ENCODE measurements at regions not wholly inside any gene's neighbourhood (a gene's known extent, or its start where the extent isn't known, plus 50 kb on each side); places are given as distances from the start of the nearest gene placed in this dataset.

- Histone ChIP-seq H3K4me1 (ENCODE audit: insufficient read depth, low read length) (no peaks in the 10 kb centered on the region), H3K36me3 (ENCODE audit: insufficient read depth, low read length) (no peaks in the 10 kb centered on the region), H3K9me3 (ENCODE audit: control insufficient read depth, insufficient read depth, low read length) (no peaks in the 10 kb centered on the region; the same call in 1 of the 2 replicates), H3K9ac (ENCODE audit: low read depth, low read length) (no peak overlapping the region)
Observed at GRCh38 chr4:115370012-115370411, 256.6 kb upstream of the NDST4 start.

GRCh38 chr4:115366390-115366789 is 253.0 kb upstream of the NDST4 start:
- Histone ChIP-seq H3K9ac (ENCODE audit: low read depth, low read length) (no peak overlapping the region), H3K4me1 (ENCODE audit: insufficient read depth, low read length) (no peaks in the 10 kb centered on the region), H3K36me3 (ENCODE audit: insufficient read depth, low read length) (no peaks in the 10 kb centered on the region), H3K9me3 (ENCODE audit: control insufficient read depth, insufficient read depth, low read length) (no peaks in the 10 kb centered on the region; the same call in 1 of the 2 replicates)

DNA sequence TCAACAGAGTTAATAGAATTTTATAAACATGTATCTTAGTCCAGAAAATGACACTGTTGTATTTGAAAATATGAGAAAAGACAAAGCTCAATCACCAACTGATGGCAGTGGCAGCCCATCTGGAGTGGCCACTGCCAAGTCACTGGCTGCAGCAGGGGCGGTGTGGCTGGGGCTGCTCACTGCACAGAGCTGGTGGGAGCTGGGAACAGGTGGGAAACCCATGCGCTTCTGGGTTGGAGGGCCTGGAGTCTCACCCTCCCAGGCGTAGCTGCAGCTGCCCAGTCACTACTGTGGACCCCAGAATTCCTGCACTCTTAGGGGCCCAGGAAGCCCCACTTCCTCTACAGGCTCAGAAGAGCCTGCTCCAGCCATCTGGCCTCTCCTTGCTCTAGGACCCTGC is 251.8 kb upstream of the NDST4 start:
- H3K36me3 ChIP-seq (ENCODE audit: insufficient read depth, low read length): no peaks in the 10 kb centered on the region
- H3K9me3 ChIP-seq (ENCODE audit: control insufficient read depth, insufficient read depth, low read length): no peaks in the 10 kb centered on the region; the same call in 1 of the 2 replicates
- no peak overlapping the region for H3K9ac ChIP-seq (ENCODE audit: low read depth, low read length)
- H3K4me1 ChIP-seq (ENCODE audit: insufficient read depth, low read length): no peaks in the 10 kb centered on the region

DNA sequence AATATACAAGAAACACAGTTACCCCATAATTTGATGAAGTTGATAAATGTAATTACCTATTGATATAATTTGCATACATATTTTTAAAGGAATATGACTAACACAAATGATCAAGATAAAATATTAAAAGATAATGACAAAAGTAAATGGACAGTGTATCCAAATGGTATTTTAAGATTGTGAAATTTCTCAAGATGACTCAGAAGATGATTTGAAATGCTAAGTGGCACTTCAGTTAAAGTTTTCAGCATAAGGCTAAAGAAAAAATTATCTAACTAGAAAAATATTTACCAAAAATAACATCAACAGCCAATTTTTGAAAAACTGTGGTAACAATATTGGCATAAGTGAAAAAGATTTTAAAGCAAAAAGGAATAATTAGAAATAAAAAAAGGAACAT is 248.4 kb upstream of the NDST4 start:
- H3K36me3 ChIP-seq (ENCODE audit: insufficient read depth, low read length): no peaks in the 10 kb centered on the region
- no peaks in the 10 kb centered on the region; the same call in 1 of the 2 replicates for H3K9me3 ChIP-seq (ENCODE audit: control insufficient read depth, insufficient read depth, low read length)
- H3K4me1 ChIP-seq (ENCODE audit: insufficient read depth, low read length): no peaks in the 10 kb centered on the region
- H3K9ac ChIP-seq (ENCODE audit: low read depth, low read length): no peak overlapping the region

GRCh38 chr4:115360431-115360830 is 247.0 kb upstream of the NDST4 start:
- H3K9ac ChIP-seq (ENCODE audit: low read depth, low read length): no peak overlapping the region

GRCh38 chr4:115357776-115358175 is 244.4 kb upstream of the NDST4 start:
- Histone ChIP-seq H3K4me1 (ENCODE audit: insufficient read depth, low read length) (no peaks in the 10 kb centered on the region), H3K36me3 (ENCODE audit: insufficient read depth, low read length) (no peaks in the 10 kb centered on the region)

More at GRCh38 chr4:115360431-115360830, 247.0 kb upstream of the NDST4 start:
- Histone ChIP-seq H3K4me1 (ENCODE audit: insufficient read depth, low read length) (no peaks in the 10 kb centered on the region), H3K36me3 (ENCODE audit: insufficient read depth, low read length) (no peaks in the 10 kb centered on the region), H3K9me3 (ENCODE audit: control insufficient read depth, insufficient read depth, low read length) (no peaks in the 10 kb centered on the region)

DNA sequence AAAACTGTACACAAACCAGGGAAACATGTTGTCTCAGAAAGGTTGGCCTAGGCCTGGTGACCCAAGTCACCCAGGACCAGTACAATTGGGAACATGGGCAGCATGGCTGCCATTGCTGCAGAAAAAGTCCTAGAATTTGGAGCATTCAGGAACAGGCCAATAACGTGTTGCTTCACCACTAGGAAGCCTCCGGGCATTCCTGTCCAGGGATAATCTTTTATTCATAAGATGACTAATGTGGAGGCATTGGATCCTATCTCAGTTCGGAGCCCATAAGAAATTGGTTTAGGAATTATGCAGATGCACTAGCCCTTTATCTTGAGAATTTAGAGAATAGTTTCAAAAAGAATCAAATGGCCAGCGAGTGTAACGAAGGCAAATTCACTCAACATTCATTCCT is 242.8 kb upstream of the NDST4 start:
- Histone ChIP-seq H3K4me1 (ENCODE audit: insufficient read depth, low read length) (no peaks in the 10 kb centered on the region), H3K9me3 (ENCODE audit: control insufficient read depth, insufficient read depth, low read length) (no peaks in the 10 kb centered on the region; the same call in 1 of the 2 replicates), H3K9ac (ENCODE audit: low read depth, low read length) (no peak overlapping the region), H3K36me3 (ENCODE audit: insufficient read depth, low read length) (no peaks in the 10 kb centered on the region)

More at GRCh38 chr4:115357776-115358175, 244.4 kb upstream of the NDST4 start:
- no peaks in the 10 kb centered on the region; the same call in 1 of the 2 replicates for H3K9me3 ChIP-seq (ENCODE audit: control insufficient read depth, insufficient read depth, low read length)
- no peak overlapping the region for H3K9ac ChIP-seq (ENCODE audit: low read depth, low read length)

- no peaks in the 10 kb centered on the region; the same call in 1 of the 2 replicates for H3K9me3 ChIP-seq (ENCODE audit: control insufficient read depth, insufficient read depth, low read length)
- no peak overlapping the region for H3K9ac ChIP-seq (ENCODE audit: low read depth, low read length)
- no peaks in the 10 kb centered on the region for H3K36me3 ChIP-seq (ENCODE audit: insufficient read depth, low read length)
- H3K4me1 ChIP-seq (ENCODE audit: insufficient read depth, low read length): no peaks in the 10 kb centered on the region
Observed at GRCh38 chr4:115355329-115355728, 241.9 kb upstream of the NDST4 start.

DNA sequence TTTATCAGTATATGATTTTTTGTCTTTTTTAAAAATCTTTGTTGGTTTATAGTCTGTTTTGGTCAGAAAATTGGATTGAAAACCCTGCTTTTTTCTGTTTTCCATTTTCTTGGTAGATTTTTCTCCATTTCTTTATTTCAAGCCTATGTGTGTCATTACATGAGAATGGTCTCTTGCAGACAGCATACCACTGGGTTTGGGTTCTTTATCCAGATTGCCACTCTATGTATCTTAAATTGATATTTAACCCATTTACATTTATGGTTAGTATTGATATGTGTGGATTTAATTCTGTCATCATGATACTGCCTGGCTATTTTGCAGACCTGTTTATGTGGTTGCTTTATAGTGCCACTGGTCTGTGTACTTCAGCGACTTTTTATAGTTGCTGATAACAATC is 239.9 kb upstream of the NDST4 start:
- H3K9me3 ChIP-seq (ENCODE audit: control insufficient read depth, insufficient read depth, low read length): no peaks in the 10 kb centered on the region; the same call in 1 of the 2 replicates
- H3K36me3 ChIP-seq (ENCODE audit: insufficient read depth, low read length): no peaks in the 10 kb centered on the region
- H3K4me1 ChIP-seq (ENCODE audit: insufficient read depth, low read length): no peaks in the 10 kb centered on the region

DNA sequence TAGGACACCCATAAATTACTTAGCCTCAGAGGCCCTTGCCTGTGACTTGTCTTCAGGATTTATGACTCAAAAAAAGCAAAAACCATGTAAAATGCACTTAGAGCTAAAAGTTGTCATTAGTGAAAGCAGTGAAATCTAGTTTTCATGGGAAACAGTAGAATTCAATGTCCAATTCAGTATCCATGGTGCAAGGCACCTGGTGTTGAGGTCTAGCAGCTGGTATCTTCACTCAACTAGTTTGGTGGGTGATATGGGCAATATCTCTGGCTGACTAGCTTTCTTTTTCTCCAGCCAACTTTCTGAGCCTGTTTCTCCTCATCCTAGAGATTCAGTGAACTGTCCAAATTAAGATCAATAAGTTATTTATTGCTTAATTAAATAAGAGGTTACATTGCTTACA is 229.8 kb upstream of the NDST4 start:
- H3K36me3 ChIP-seq (ENCODE audit: insufficient read depth, low read length): no peaks in the 10 kb centered on the region
- no peaks in the 10 kb centered on the region for H3K4me1 ChIP-seq (ENCODE audit: insufficient read depth, low read length)
- no peak overlapping the region for H3K9ac ChIP-seq (ENCODE audit: low read depth, low read length)
- H3K9me3 ChIP-seq (ENCODE audit: control insufficient read depth, insufficient read depth, low read length): no peaks in the 10 kb centered on the region

More for the DNA sequence above, 239.9 kb upstream of the NDST4 start:
- no peak overlapping the region for H3K9ac ChIP-seq (ENCODE audit: low read depth, low read length)

DNA sequence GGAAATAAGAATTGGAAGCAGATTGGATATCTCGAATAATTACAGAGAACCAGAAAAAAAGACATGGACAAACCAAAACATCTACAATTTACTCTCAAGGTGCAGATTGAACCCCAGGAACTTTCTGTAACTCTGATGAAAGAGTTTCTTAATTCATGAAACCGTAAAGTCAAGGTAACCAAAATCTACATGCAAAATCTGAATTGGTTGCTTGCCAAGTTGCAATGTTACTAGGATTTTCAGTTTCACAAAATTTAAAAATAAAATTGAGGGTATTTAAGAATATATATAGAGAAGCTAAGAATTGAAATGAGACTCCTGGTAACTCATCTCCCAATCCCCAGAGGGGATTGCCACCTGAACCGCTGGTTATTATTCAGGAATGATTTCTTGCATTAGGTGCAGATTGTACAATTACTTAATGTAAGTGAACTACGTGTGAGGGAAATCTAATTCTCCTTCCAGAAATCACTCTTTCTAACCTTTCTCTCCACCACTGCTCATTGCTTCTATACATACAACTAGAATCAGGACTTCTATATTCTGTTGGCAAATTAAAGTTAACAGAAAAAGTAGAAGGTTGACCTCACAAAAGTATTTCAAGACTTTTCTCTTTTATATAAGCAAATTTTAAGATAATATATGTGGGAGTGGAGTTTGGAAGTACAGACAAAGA is 221.5 kb upstream of the NDST4 start:
- H3K9ac ChIP-seq (ENCODE audit: low read depth, low read length): no peak overlapping the region
- no peaks in the 10 kb centered on the region for H3K9me3 ChIP-seq (ENCODE audit: control insufficient read depth, insufficient read depth, low read length)
- no peaks in the 10 kb centered on the region for H3K36me3 ChIP-seq (ENCODE audit: insufficient read depth, low read length)
- no peaks in the 10 kb centered on the region for H3K4me1 ChIP-seq (ENCODE audit: insufficient read depth, low read length)

DNA sequence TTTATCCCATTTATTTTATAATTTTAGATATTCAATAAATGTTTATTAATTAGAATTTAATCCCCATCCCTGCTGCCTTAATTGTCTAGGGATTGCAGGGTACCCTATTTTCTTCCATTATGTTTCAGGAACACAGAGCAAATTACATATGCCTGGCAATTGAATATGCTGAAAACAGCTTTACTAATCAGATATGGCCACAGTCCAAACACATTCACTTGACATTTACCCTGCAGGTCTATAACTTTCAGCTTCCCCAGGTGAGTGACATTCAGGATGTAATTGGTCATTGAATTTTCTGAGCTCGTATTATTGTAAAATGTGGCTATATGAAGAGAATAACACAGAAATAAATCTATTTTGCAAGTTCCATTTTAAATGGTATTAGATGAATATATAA is 218.7 kb upstream of the NDST4 start:
- Histone ChIP-seq H3K36me3 (ENCODE audit: insufficient read depth, low read length) (no peaks in the 10 kb centered on the region), H3K9ac (ENCODE audit: low read depth, low read length) (no peak overlapping the region), H3K9me3 (ENCODE audit: control insufficient read depth, insufficient read depth, low read length) (no peaks in the 10 kb centered on the region), H3K4me1 (ENCODE audit: insufficient read depth, low read length) (no peaks in the 10 kb centered on the region)

- no peaks in the 10 kb centered on the region for H3K9me3 ChIP-seq (ENCODE audit: control insufficient read depth, insufficient read depth, low read length)
- H3K4me1 ChIP-seq (ENCODE audit: insufficient read depth, low read length): no peaks in the 10 kb centered on the region
- H3K9ac ChIP-seq (ENCODE audit: low read depth, low read length): no peak overlapping the region
- no peaks in the 10 kb centered on the region for H3K36me3 ChIP-seq (ENCODE audit: insufficient read depth, low read length)
Observed at GRCh38 chr4:115331241-115331640, 217.8 kb upstream of the NDST4 start.

GRCh38 chr4:115325836-115326235 is 212.4 kb upstream of the NDST4 start:
- no peak overlapping the region for H3K9ac ChIP-seq (ENCODE audit: low read depth, low read length)
- H3K36me3 ChIP-seq (ENCODE audit: insufficient read depth, low read length): no peaks in the 10 kb centered on the region
- no peaks in the 10 kb centered on the region for H3K9me3 ChIP-seq (ENCODE audit: control insufficient read depth, insufficient read depth, low read length)
- peaks cover 5% of the 10 kb centered on the region; the same call in 1 of the 2 replicates for H3K4me1 ChIP-seq (ENCODE audit: insufficient read depth, low read length)

GRCh38 chr4:115323106-115323707 is 209.8 kb upstream of the NDST4 start:
- H3K9ac ChIP-seq (ENCODE audit: low read depth, low read length): no peak overlapping the region
- no peaks in the 10 kb centered on the region for H3K36me3 ChIP-seq (ENCODE audit: insufficient read depth, low read length)
- peaks cover 5% of the 10 kb centered on the region; the same call in 1 of the 2 replicates for H3K4me1 ChIP-seq (ENCODE audit: insufficient read depth, low read length)
- no peaks in the 10 kb centered on the region for H3K9me3 ChIP-seq (ENCODE audit: control insufficient read depth, insufficient read depth, low read length)
